H1 (cell line): ENCODE measurements at regions not wholly inside any gene's neighbourhood (a gene's known extent, or its start where the extent isn't known, plus 50 kb on each side); places are given as distances from the start of the nearest gene placed in this dataset.

Experiments used
- CTCF ChIA-PET: fragments of 300-600 bp; sonication (Branson Sonifier 250); formaldehyde crosslinking; loops from one replicate; lab custom pipeline; 2021; ENCODE audit not compliant: partially characterized antibody; lab: Charles Lee
- POLR2A ChIA-PET: fragments of 300-600 bp; sonication (Branson Sonifier 250); formaldehyde crosslinking; loops from one replicate; lab custom pipeline; 2021; ENCODE audit warnings: inconsistent platforms; ENCODE audit not compliant: partially characterized antibody; lab: Charles Lee
- DNase-seq, 2 experiments: peaks; one replicate each; pipeline versions ENCODE4 v3.0.0 to v3.0.0-alpha.2; 2010 to 2022; ENCODE audit warnings: low spot score in 2 of 2, low read depth in 1 of 2, mixed read lengths in 1 of 2
- FAIRE-seq: peaks from 2 replicates; lab custom pipeline; 2011; peaks lifted over from hg19 to GRCh38; lab: Jason Lieb, UNC
- H2AFZ ChIP-seq: 2 replicates; pipeline ENCODE4 v1.8.1; 2012; ENCODE audit warnings: low read length, inconsistent platforms
- H2AK5ac ChIP-seq: 2 replicates; pipeline ENCODE4 v1.6.1; 2013; ENCODE audit warnings: low read depth, low read length
- H2BK120ac ChIP-seq: replicated peaks from 2 replicates; pipeline ENCODE3; 2013; ENCODE audit warnings: low read depth, low read length, inconsistent platforms
- H2BK12ac ChIP-seq: 2 replicates; pipeline ENCODE4 v1.6.1; 2013; ENCODE audit warnings: low read depth, low read length
- H2BK15ac ChIP-seq: 2 replicates; pipeline ENCODE4 v1.6.1; 2013; ENCODE audit warnings: low read length
- H2BK20ac ChIP-seq: 2 replicates; pipeline ENCODE4 v1.6.1; 2013; ENCODE audit warnings: low read length
- H2BK5ac ChIP-seq: 2 replicates; pipeline ENCODE4 v1.6.1; 2013; ENCODE audit warnings: low read depth, low read length
- H3K14ac ChIP-seq: 2 replicates; pipeline ENCODE4 v1.6.1; 2013; ENCODE audit warnings: inconsistent platforms; ENCODE audit not compliant: insufficient read length
- H3K18ac ChIP-seq: 2 replicates; pipeline ENCODE4 v1.6.1; 2013; ENCODE audit warnings: low read length; ENCODE audit errors: extremely low read depth
- H3K23ac ChIP-seq: 2 replicates; pipeline ENCODE4 v1.6.1; 2013; ENCODE audit warnings: inconsistent platforms; ENCODE audit not compliant: insufficient read length
- H3K23me2 ChIP-seq: 2 replicates; pipeline ENCODE4 v1.6.1; 2013; ENCODE audit warnings: low read depth, low read length
- H3K27ac ChIP-seq: 2 replicates; pipeline ENCODE4 v1.6.1; 2011; ENCODE audit warnings: low read depth, low read length, inconsistent platforms
- H3K27me3 ChIP-seq, 4 experiments: replicated peaks in 1 of 4; 1 replicate in 1 of 4; 2 replicates in 3 of 4; pipeline versions ENCODE4 v1.6.1 to v1.8.1; 2011 to 2013; ENCODE audit warnings: low read length in 3 of 4, mild to moderate bottlenecking in 3 of 4, inconsistent platforms in 2 of 4, mixed read lengths in 2 of 4, moderate library complexity in 1 of 4; ENCODE audit not compliant: control insufficient read depth in 3 of 4, insufficient read depth in 3 of 4; ENCODE audit errors: extremely low read depth in 1 of 4
- H3K36me3 ChIP-seq, 4 experiments: 2 replicates each; pipeline versions ENCODE4 v1.6.1 to v1.8.1; 2011 to 2013; ENCODE audit warnings: mild to moderate bottlenecking in 4 of 4, low read length in 3 of 4, moderate library complexity in 2 of 4, control low read depth in 1 of 4, inconsistent platforms in 1 of 4; ENCODE audit not compliant: insufficient read depth in 4 of 4, control insufficient read depth in 2 of 4
- H3K4ac ChIP-seq: replicated peaks from 2 replicates; pipeline ENCODE3; 2013; ENCODE audit warnings: low read length, low read depth, mixed read lengths, inconsistent platforms; ENCODE audit not compliant: insufficient read length
- H3K4me1 ChIP-seq, 4 experiments: replicated peaks in 1 of 4; 1 replicate in 1 of 4; 2 replicates in 3 of 4; pipeline versions ENCODE4 v1.6.1 to v1.8.1; 2011 to 2013; ENCODE audit warnings: low read length in 3 of 4, inconsistent platforms in 2 of 4, mixed read lengths in 1 of 4; ENCODE audit not compliant: insufficient read depth in 4 of 4, control insufficient read depth in 3 of 4
- H3K4me2 ChIP-seq, 2 experiments: 2 replicates each; pipeline versions ENCODE4 v1.6.1 to v1.8.1; 2011 to 2013; ENCODE audit warnings: low read depth in 2 of 2, low read length in 2 of 2, control low read depth in 1 of 2, inconsistent platforms in 1 of 2, mild to moderate bottlenecking in 1 of 2; ENCODE audit not compliant: insufficient read depth in 1 of 2
- H3K4me3 ChIP-seq, 4 experiments: fragments of 200-600, 300-600 bp in 1 of 4; sonication (generic), shearing (Covaris generic), sonication (Bioruptor Twin) in 1 of 4; 2 replicates each; pipeline versions ENCODE4 v1.5.1 to v1.8.1; 2011 to 2016; ENCODE audit warnings: low read length in 4 of 4, low read depth in 3 of 4, control low read depth in 2 of 4, inconsistent platforms in 2 of 4, mild to moderate bottlenecking in 2 of 4, mixed read lengths in 1 of 4, moderate library complexity in 1 of 4; ENCODE audit not compliant: insufficient read depth in 2 of 4; ENCODE audit errors: extremely low read depth in 1 of 4
- H3K56ac ChIP-seq: replicated peaks from 2 replicates; pipeline ENCODE3; 2013; ENCODE audit warnings: low read depth, mild to moderate bottlenecking, mixed read lengths, low read length, inconsistent platforms; ENCODE audit not compliant: insufficient read length
- H3K79me1 ChIP-seq: 2 replicates; pipeline ENCODE4 v1.6.1; 2013; ENCODE audit warnings: low read depth, low read length, control low read depth
- H3K79me2 ChIP-seq, 2 experiments: 2 replicates each; pipeline versions ENCODE4 v1.6.1 to v1.8.1; 2012 to 2013; ENCODE audit warnings: low read length in 2 of 2, mild to moderate bottlenecking in 2 of 2, inconsistent platforms in 1 of 2; ENCODE audit not compliant: insufficient read depth in 2 of 2, control insufficient read depth in 1 of 2
- H3K9ac ChIP-seq, 4 experiments: replicated peaks in 1 of 4; 1 replicate in 1 of 4; 2 replicates in 3 of 4; pipeline versions ENCODE4 v1.6.1 to v1.8.1; 2011 to 2013; ENCODE audit warnings: low read depth in 3 of 4, low read length in 3 of 4, control low read depth in 2 of 4, mild to moderate bottlenecking in 2 of 4, moderate library complexity in 2 of 4, inconsistent platforms in 1 of 4; ENCODE audit errors: extremely low read depth in 1 of 4
- H3K9me3 ChIP-seq, 2 experiments: 2 replicates each; pipeline versions ENCODE4 v1.6.1 to v1.8.1; 2012 to 2013; ENCODE audit warnings: mild to moderate bottlenecking in 2 of 2, moderate library complexity in 2 of 2, control low read depth in 1 of 2, inconsistent platforms in 1 of 2, low read depth in 1 of 2, low read length in 1 of 2, mixed read lengths in 1 of 2; ENCODE audit not compliant: insufficient read depth in 2 of 2
- H4K20me1 ChIP-seq, 2 experiments: replicated peaks in 1 of 2; 2 replicates each; pipeline versions ENCODE3 to v1.8.1; 2011 to 2013; ENCODE audit warnings: inconsistent platforms in 2 of 2, low read length in 2 of 2, mild to moderate bottlenecking in 1 of 2; ENCODE audit not compliant: insufficient read depth in 2 of 2, control insufficient read depth in 1 of 2
- H4K5ac ChIP-seq: 2 replicates; pipeline ENCODE4 v1.6.1; 2013; ENCODE audit warnings: low read length, low read depth, mixed read lengths, inconsistent platforms; ENCODE audit not compliant: insufficient read length
- H4K8ac ChIP-seq: 2 replicates; pipeline ENCODE4 v1.8.0; 2013; ENCODE audit warnings: mild to moderate bottlenecking, moderate library complexity, low read length, inconsistent platforms; ENCODE audit not compliant: insufficient read depth; ENCODE audit errors: extremely low read depth
- H4K91ac ChIP-seq: replicated peaks from 2 replicates; pipeline ENCODE3; 2013; ENCODE audit warnings: low read length, mixed read lengths, inconsistent platforms; ENCODE audit not compliant: insufficient read length
- RAD21 ChIP-seq, 2 experiments: IDR thresholded peaks in 1 of 2; conservative IDR thresholded peaks in 1 of 2; 2 replicates each; pipeline ENCODE4 v1.6.1; 2011; ENCODE audit warnings: low read depth in 2 of 2, low read length in 2 of 2, improper control_type of control experiment in 1 of 2, inconsistent platforms in 1 of 2, mild to moderate bottlenecking in 1 of 2, moderate library complexity in 1 of 2
- SIX5 ChIP-seq: IDR thresholded peaks from 2 replicates; pipeline ENCODE4 v1.6.1; 2011; ENCODE audit warnings: mild to moderate bottlenecking, low read depth, low read length
- WGBS, 2 experiments: shearing (Covaris generic) in 1 of 2; methylation state at CpG; one replicate each; pipeline versions ENCODE4 v1.1.6 to v1.1.7; 2013 to 2015; ENCODE audit warnings: low lambda C conversion rate in 2 of 2, mixed read lengths in 2 of 2, inconsistent platforms in 1 of 2, low coverage in 1 of 2, missing lambda C conversion rate in 1 of 2; ENCODE audit not compliant: insufficient replicate concordance in 2 of 2, insufficient coverage in 1 of 2, insufficient read length in 1 of 2; ENCODE audit errors: extremely low coverage in 1 of 2, missing lambda C conversion rate in 1 of 2; 5-methylcytosine and 5-hydroxymethylcytosine counted together

DNA sequence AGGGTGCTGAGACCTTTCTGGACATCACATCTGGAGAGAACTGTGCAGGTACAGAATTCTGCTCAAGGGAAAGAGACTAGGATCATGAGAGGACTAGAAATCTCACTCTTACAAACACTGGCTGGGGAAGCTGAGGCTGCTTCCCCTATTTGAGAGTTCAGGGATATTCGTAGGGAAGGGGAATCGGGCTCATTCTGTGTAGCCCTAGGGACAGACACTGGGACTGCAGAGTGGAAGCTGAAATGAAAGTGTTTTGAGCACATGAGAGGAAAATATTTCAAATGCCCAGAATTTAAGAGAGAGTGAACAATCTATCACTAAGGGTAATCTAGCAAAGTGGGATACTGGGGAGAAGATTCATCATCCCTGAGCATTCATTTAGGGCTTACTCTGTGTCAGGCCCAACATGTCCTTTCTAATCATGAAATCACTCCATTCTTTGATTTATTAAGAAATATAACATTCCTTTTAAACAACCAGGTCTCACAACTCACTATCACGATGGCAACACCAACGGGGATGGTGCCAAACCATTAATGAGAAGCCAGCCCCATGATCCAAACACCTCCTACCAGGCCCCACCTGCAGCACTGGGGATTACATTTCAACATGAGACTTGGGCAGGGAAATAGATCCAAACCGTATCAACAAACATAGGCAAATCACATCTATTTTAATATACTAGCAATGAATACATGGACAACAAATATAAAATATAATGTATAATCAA lies 63.0 kb downstream of the CPN2 start:
- WGBS, 2 experiments = 81% methylated on average over 5 of the region's 5 CpGs; no CpG with 5 or more reads in 1 of the 2 experiments
- Histone ChIP-seq H4K8ac (no peak overlapping the region), H3K4ac (no peak overlapping the region), H2BK5ac (no peak overlapping the region; the same call in 1 of the 2 replicates), H3K36me3 (no peaks in the 10 kb centered on the region), H3K4me1 (peaks cover 20 to 28% (median 21%) of the 10 kb centered on the region in 4 experiments; a peak in 6 of 7 replicates), H3K23me2 (peaks cover 2% of the 10 kb centered on the region; the same call in 1 of the 2 replicates), H3K56ac (no peak overlapping the region), H3K14ac (no peak overlapping the region), H3K9ac (no peak overlapping the region), H2BK120ac (no peak overlapping the region), H3K27me3 (peaks cover 0 to 3% (median 0%) of the 10 kb centered on the region in 4 experiments; a peak in 2 of 7 replicates), H3K79me2 (no peaks in the 10 kb centered on the region), H2BK12ac (0 out of 2 replicates have a peak overlapping the region, but pooled peaks have one; percentile 14), H3K23ac (no peak overlapping the region), H3K9me3 (no peaks in the 10 kb centered on the region), H2BK15ac (no peak overlapping the region), H2BK20ac (peak overlapping the region; percentile 69; the same call in 1 of the 2 replicates), H4K5ac (peak overlapping the region; percentile 3), H3K27ac (no peak overlapping the region), H4K20me1 (no peaks in the 10 kb centered on the region), H3K79me1 (no peaks in the 10 kb centered on the region), H4K91ac (no peak overlapping the region), H2AK5ac (no peak overlapping the region), H3K4me2 (peak overlapping the region in 1 of 2 experiments; percentile 67; a peak in 2 of 4 replicates), H3K18ac (peak overlapping the region; percentile 51; the same call in 1 of the 2 replicates), H3K4me3 (no peak overlapping the region), H2AFZ (no peak overlapping the region)
- ChIA-PET POLR2A (interaction anchor here (0.8 to 3.7 kb wide), 4 partner anchors 9 to 472 kb away, joined by 3 to 42 read pairs (median 3); no protein-coding TSS in a partner anchor), CTCF (interaction anchor here (0.8 to 4.3 kb wide), 15 partner anchors 10 to 508 kb away, joined by 3 to 37 read pairs (median 5); no protein-coding TSS in a partner anchor)
- FAIRE-seq (no peak), DNase-seq (no peak)
- TF ChIP-seq SIX5 (no peak), RAD21 (IDR thresholded peaks at IDR 0.05 in 1 of 2, conservative IDR thresholded peaks at IDR 0.05 in 1 of 2; ENCODE audit: low read depth in 2 of 2, low read length in 2 of 2) (peak in 1 of 2 experiments; percentile 12; a peak in 1 of 4 replicates)
